HK-2 (cell line): ENCODE measurements at regions not wholly inside any gene's neighbourhood (a gene's known extent, or its start where the extent isn't known, plus 50 kb on each side); places are given as distances from the start of the nearest gene placed in this dataset.
"Not testable (repeated sequence)": the region's sequence is repeated elsewhere in the genome, so short reads cannot be mapped to it uniquely, and the experiment has no call there.

Experiments
- DNase-seq: peaks from one replicate; pipeline ENCODE4 v3.0.0-alpha.2; 2018; ENCODE audit not compliant: unreplicated experiment

DNA sequence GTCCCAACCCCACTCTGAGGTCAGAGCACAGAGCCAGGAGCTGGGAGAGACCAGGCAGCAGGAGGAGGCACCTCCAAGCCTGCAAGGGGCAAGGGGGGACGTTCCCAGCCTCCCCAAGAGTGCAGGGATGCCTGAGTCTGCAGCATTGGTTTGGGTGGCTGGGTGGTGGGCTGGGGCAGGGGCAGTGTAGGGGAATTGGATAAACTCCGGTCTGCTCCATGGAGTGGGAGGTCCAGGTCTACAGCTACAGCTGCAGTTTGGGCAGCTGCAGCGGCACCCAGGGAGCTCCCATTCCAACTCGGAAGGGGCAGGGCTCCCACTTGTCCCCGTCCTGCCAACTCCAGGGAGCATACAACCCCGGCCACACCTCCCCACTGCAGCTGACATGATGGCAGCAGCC, 617.5 kb upstream of the SEMA6D start:
- not testable (repeated sequence) for DNase-seq

DNA sequence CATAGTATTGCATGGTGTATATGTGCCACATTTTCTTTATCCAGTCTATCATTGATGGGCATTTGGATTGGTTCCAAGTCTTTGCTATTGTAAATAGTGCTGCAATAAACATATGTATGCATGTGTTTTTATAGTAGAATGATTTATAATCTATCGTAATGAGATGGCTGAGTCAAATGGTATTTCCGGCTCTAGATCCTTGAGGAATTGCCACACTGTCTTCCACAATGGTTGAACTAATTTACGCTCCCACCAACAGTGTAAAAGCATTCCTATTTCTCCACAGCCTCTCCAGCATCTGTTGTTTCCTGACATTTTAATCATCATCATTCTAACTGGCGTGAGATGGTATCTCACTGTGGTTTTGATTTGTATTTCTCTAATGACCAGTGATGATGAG, 608.5 kb upstream of the SEMA6D start:
- DNase-seq: not testable (repeated sequence)

- no peak for DNase-seq
These were observed 600.6 kb upstream of the SEMA6D start for GRCh38 chr15:47116698-47117097.

GRCh38 chr15:47119349-47119748, 598.0 kb upstream of the SEMA6D start:
- DNase-seq: no peak

- no peak for DNase-seq
These were observed 592.7 kb upstream of the SEMA6D start for GRCh38 chr15:47124430-47125102.

DNA sequence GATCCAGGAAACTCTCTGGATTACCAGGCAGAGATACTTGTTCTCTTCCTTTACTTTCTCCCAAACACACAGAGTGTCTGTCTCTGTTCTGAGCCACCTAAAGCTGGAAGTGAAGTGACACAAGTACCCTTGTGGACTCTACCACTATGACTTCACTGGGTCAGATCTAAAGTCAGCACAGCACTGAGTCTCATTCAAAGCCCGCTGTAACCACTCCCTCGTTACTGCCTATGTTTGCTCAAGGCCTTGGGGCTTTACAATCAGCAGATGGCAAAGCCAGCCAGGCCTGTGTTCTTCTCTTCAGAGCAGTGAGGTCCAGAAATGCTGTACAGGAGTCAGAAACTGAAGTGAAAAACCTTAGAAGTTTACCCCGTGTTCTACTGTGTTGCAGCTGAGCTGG, 588.3 kb upstream of the SEMA6D start:
- DNase-seq: no peak

GRCh38 chr15:47131450-47131849, 585.9 kb upstream of the SEMA6D start:
- DNase-seq: not testable (repeated sequence)

DNA sequence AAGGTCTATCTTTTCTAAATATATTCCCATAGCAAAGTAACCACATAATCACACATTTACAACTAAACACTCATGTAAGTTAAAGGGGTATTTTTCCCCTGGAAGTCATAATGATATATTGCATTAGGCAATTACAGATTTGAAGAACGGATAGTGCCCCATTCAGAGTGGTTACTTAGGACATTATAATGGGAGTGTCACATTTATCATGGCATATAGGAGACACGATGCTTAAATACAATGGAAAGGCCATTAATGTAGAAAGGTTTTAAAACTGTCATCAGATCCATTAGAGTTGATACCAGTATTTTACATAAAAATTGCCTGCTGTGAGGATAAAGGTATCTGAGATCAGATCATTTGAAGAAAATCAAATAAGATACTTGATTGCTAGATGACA, 582.0 kb upstream of the SEMA6D start:
- DNase-seq: no peak

GRCh38 chr15:47136236-47136635, 581.1 kb upstream of the SEMA6D start:
- DNase-seq: no peak

DNA sequence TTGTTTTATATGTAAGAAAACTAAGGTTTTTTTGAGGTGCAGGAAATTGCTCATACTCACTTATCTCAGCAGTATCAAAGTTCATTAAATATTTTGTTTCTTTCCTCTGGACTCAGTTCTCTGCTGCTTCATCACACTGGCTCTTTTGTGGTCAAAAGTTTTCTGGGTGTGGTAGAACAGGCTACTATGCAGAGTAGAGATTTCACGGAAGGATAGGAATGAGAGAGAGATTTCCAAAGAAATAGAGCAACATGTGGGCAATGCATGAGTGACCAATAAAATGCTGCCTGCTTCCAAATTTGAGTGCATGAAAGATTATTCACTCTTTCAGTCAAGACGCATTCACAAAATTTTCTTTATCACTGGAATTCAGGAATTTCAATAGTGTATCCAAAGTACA, 577.3 kb upstream of the SEMA6D start:
- no peak for DNase-seq

DNA sequence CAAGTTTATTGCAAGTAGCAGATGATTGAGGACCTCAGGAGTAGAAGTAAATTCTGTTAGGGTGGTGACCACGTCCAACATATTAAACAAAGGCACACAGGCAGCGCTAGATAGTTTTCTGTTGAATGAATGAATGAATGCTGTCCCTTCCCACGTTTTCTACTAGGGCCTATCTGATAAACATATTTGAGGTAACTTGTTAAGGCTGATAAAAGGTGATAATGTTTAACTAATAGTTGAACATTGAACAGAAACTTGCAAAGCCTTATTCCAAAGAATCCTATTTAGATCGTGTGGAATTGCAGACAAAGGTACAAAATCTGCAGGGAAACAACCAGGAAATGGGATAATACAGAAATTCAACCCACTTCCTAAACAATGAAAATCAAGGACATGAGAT, 559.5 kb upstream of the SEMA6D start:
- DNase-seq: no peak

DNA sequence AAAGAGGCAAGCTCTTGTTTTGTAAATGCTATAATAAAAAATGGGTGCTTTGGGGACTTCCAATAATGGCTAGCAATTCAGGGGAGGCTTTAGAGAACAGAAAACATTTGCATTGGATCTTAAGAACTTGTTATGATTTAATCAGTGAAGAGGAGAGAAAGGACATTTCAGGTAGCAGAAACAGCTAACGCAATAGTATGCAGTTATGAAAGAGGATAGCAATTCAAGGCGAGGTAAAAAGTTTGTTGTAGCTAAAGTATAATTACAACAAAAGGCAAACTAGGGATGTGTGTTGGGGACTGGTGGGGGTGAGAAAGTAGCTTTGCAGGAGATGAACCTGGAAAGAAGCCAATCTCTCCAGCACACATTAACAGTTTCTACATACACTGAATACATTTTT, 558.7 kb upstream of the SEMA6D start:
- DNase-seq: no peak

DNA sequence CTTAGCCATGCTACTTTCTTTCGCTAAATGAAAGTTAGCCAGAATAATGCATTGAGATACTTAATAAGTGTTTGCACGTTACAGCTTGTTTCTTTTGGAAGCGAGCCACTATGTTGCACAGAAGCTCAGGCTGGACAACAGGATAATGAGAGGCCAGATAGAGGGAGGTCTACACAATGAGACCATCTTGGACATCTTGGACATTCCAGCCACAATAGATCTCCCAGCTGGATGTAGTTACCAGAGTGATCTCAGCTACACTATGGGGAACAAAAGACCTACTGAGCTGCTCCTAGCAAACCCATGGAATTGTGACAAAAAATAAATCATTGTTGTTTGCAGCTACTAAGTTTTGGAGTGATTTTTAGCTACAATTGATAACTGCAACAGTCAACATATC, 540.1 kb upstream of the SEMA6D start:
- DNase-seq: no peak

GRCh38 chr15:47179988-47180387, 537.3 kb upstream of the SEMA6D start:
- DNase-seq: no peak

- DNase-seq: no peak
These were observed 534.5 kb upstream of the SEMA6D start for GRCh38 chr15:47182818-47183217.

- DNase-seq: no peak
These were observed 533.0 kb upstream of the SEMA6D start for GRCh38 chr15:47184003-47184907.

- DNase-seq: no peak
These were observed 532.1 kb upstream of the SEMA6D start for GRCh38 chr15:47184908-47185801.

DNA sequence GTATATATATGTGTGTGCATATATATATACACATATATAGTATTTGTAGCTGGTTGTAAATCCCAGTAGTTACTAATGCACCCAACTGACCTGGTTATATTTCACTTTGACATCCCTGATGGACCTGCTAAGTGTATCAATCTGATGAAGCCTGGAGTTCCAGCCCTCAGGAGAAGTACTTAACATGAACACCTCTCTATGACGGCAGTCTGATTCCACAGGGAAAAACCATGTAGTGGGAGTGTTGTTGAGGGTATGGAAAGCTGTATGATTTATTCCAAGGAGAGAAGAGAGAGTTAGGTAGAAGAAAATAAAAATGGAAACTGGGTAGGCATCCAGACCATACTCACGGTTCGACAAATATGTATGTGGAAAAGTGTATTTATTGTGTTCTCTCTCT, 531.2 kb upstream of the SEMA6D start:
- DNase-seq: no peak

- no peak for DNase-seq
These were observed 528.4 kb upstream of the SEMA6D start for GRCh38 chr15:47188758-47189507.

GRCh38 chr15:47194718-47195117, 522.6 kb upstream of the SEMA6D start:
- DNase-seq: no peak

DNA sequence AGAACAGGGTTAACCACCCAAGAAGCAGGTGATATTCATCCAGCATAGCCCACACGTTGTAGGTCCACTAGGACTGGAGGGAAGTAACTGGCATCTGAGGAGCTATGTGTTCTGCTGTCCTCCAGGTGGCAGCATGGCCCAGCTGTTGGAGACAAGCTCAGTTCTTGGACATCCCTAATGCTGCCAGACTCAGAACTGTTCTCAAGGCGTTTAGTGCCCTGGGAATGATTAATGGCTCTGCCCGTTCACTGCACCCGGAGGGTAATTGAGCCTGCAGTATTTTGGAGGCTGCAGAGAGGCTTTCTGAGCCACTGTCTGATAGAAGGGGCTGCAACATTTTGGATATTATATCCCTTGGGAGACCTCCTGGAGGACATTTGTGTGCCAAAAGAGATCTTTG, 521.3 kb upstream of the SEMA6D start:
- DNase-seq: peak; percentile 42

DNA sequence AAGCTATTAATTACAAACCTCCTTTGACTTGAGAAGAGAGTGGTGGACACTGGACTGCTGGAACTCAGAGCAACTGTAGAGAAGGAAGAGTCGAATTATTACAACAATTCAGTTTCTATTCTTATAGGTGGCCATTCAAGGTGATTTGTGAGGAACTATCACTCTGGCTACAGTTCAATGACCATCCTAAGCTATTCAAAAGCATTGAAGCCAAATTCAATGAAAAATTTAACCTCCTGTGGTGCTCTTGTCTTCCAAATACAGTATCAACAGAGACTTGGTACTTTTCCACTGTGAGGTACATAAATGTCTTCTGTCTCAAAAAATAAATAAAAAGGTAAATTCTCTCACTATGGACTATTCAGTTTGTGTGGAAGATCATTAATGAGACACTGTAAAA, 513.3 kb upstream of the SEMA6D start:
- no peak for DNase-seq
